GM19468 (cell line): ENCODE measurements at regions not wholly inside any gene's neighbourhood (a gene's known extent, or its start where the extent isn't known, plus 50 kb on each side); places are given as distances from the start of the nearest gene placed in this dataset.

Experiments used
- ATAC-seq: cut with Tn5 transposase; IDR thresholded peaks from one replicate; pipeline ENCODE4 v1.9.1; 2021; ENCODE audit warnings: mild to moderate bottlenecking, moderate library complexity, moderate number of reproducible peaks; ENCODE audit not compliant: unreplicated experiment; ENCODE audit errors: extremely low read depth

GRCh38 chr13:73870970-73871935 lies 263.0 kb downstream of the KLF12 start:
- ATAC-seq: no peak

- no peak for ATAC-seq
Observed at GRCh38 chr13:73870036-73870741, 264.0 kb downstream of the KLF12 start.

GRCh38 chr13:73865027-73865426 lies 269.2 kb downstream of the KLF12 start:
- ATAC-seq: no peak

- ATAC-seq: no peak
Observed at GRCh38 chr13:73861136-73861535, 273.1 kb downstream of the KLF12 start.

GRCh38 chr13:73860501-73860900 lies 273.7 kb downstream of the KLF12 start:
- no peak for ATAC-seq

- ATAC-seq: no peak
Observed at GRCh38 chr13:73859841-73860240, 274.4 kb downstream of the KLF12 start.

GRCh38 chr13:73857106-73857505 lies 277.1 kb downstream of the KLF12 start:
- no peak for ATAC-seq

GRCh38 chr13:73851104-73851503 lies 283.1 kb downstream of the KLF12 start:
- no peak for ATAC-seq

GRCh38 chr13:73850104-73850873 lies 283.9 kb downstream of the KLF12 start:
- ATAC-seq: no peak

GRCh38 chr13:73849292-73849691 lies 284.9 kb downstream of the KLF12 start:
- no peak for ATAC-seq

GRCh38 chr13:73844986-73845385 lies 289.2 kb downstream of the KLF12 start:
- ATAC-seq: no peak

GRCh38 chr13:73842626-73843025 lies 291.6 kb downstream of the KLF12 start:
- ATAC-seq: no peak

- no peak for ATAC-seq
Observed at GRCh38 chr13:73842184-73842583, 292.0 kb downstream of the KLF12 start.

GRCh38 chr13:73837147-73837546 lies 297.1 kb downstream of the KLF12 start:
- ATAC-seq: no peak

GRCh38 chr13:73835138-73835721 lies 299.0 kb downstream of the KLF12 start:
- no peak for ATAC-seq

GRCh38 chr13:73833325-73834070 lies 300.7 kb downstream of the KLF12 start:
- ATAC-seq: no peak

- ATAC-seq: no peak
Observed at GRCh38 chr13:73832825-73833224, 301.4 kb downstream of the KLF12 start.

- ATAC-seq: no peak
Observed at GRCh38 chr13:73832128-73832588, 302.0 kb downstream of the KLF12 start.

GRCh38 chr13:73829416-73829815 lies 304.8 kb downstream of the KLF12 start:
- ATAC-seq: no peak
